K562 (cell line): ENCODE measurements at regions not wholly inside any gene's neighbourhood (a gene's known extent, or its start where the extent isn't known, plus 50 kb on each side); places are given as distances from the start of the nearest gene placed in this dataset.

Experiments
- ATAC-seq: fragments of 200-7000 bp; cut with Tn5 transposase; 3 replicates; pipeline ENCODE4 v1.9.1; 2020; ENCODE audit warnings: moderate library complexity
- BruUV-seq: library from RNA; stranded (reverse); fragments of 400-500 nt; replicated peaks from 2 replicates; lab custom pipeline; 2021; lab: Mats Ljungman, UMichigan
- CTCF ChIA-PET: fragments of 300-600 bp; formaldehyde crosslinking; extraction: SDS; loops from one replicate; lab custom pipeline; 2021; ENCODE audit warnings: low intra/inter-chr PET ratio; lab: Yijun Ruan, JAX
- POLR2A ChIA-PET: fragments of 300-600, 350-650 bp; sonication (Branson Sonifier 250); formaldehyde crosslinking; extraction: SDS; loops from one replicate; lab custom pipeline; 2021; ENCODE audit warnings: antibody characterized with exemption, inconsistent platforms; lab: Yijun Ruan, JAX
- DNase-seq, 4 experiments: peaks; one replicate each; pipeline versions ENCODE4 v3.0.0 to v3.0.0-alpha.2; 2011 to 2018; ENCODE audit warnings: low spot score in 3 of 4, mixed read lengths in 3 of 4; ENCODE audit errors: extremely low read depth in 1 of 4
- FAIRE-seq: peaks from 2 replicates; lab custom pipeline; 2011; peaks lifted over from hg19 to GRCh38; lab: Jason Lieb, UNC
- H2AFZ ChIP-seq: 2 replicates; pipeline ENCODE4 v1.6.0; 2011; ENCODE audit warnings: low read depth, low read length, control low read depth, inconsistent platforms
- H3K27ac ChIP-seq: fragments of 200-600 bp; 3 replicates; pipeline ENCODE4 v1.8.0; 2011; ENCODE audit warnings: low read depth, mild to moderate bottlenecking, control low read depth, inconsistent platforms, low read length, moderate library complexity, mixed read lengths; ENCODE audit errors: extremely low read depth
- H3K27me3 ChIP-seq, 2 experiments: fragments of 300-600 bp in 1 of 2; 2 replicates in 1 of 2; 3 replicates in 1 of 2; pipeline versions ENCODE4 v1.6.0 to v1.8.0; 2011; ENCODE audit warnings: inconsistent platforms in 2 of 2, low read length in 2 of 2, mild to moderate bottlenecking in 1 of 2, mixed read lengths in 1 of 2, moderate library complexity in 1 of 2; ENCODE audit not compliant: control insufficient read depth in 2 of 2, insufficient read depth in 2 of 2
- H3K36me3 ChIP-seq: fragments of 300-600 bp; 3 replicates; pipeline ENCODE4 v1.8.0; 2011; ENCODE audit warnings: mild to moderate bottlenecking, low read length, inconsistent platforms; ENCODE audit not compliant: control insufficient read depth, insufficient read depth
- H3K4me1 ChIP-seq, 2 experiments: fragments of 200-600 bp in 1 of 2; replicated peaks in 1 of 2; 2 replicates in 1 of 2; 3 replicates in 1 of 2; pipeline versions ENCODE4 v1.5.1 to v1.8.0; 2011; ENCODE audit warnings: inconsistent platforms in 2 of 2, low read length in 2 of 2, mild to moderate bottlenecking in 1 of 2, mixed read lengths in 1 of 2, moderate library complexity in 1 of 2; ENCODE audit not compliant: control insufficient read depth in 2 of 2, insufficient read depth in 2 of 2
- H3K4me2 ChIP-seq: 2 replicates; pipeline ENCODE4 v1.6.1; 2011; ENCODE audit warnings: low read length, control low read depth, inconsistent platforms, mixed read lengths; ENCODE audit not compliant: insufficient read depth
- H3K4me3 ChIP-seq: fragments of 200-600 bp; sonication (generic), shearing (Covaris generic); 2 replicates; pipeline ENCODE4 v1.5.1; 2016; ENCODE audit warnings: control low read depth, inconsistent platforms
- H3K79me2 ChIP-seq: fragments of 200-600 bp; 3 replicates; pipeline ENCODE4 v1.8.0; 2011; ENCODE audit warnings: low read length, inconsistent platforms; ENCODE audit not compliant: control insufficient read depth, insufficient read depth
- H3K9ac ChIP-seq, 2 experiments: 2 replicates each; pipeline versions ENCODE4 v1.6.0 to v1.6.1; 2011; ENCODE audit warnings: low read depth in 2 of 2, low read length in 2 of 2, control low read depth in 1 of 2, inconsistent platforms in 1 of 2, mild to moderate bottlenecking in 1 of 2, mixed read lengths in 1 of 2; ENCODE audit not compliant: insufficient read depth in 1 of 2
- H3K9me1 ChIP-seq: one replicate; pipeline ENCODE4 v1.6.0; 2011; ENCODE audit warnings: inconsistent platforms, mild to moderate bottlenecking, low read length, moderate library complexity; ENCODE audit not compliant: control insufficient read depth, insufficient read depth
- H3K9me3 ChIP-seq: replicated peaks from 2 replicates; pipeline ENCODE4 v1.5.1; 2011; ENCODE audit warnings: low read depth, low read length, inconsistent platforms; ENCODE audit not compliant: control insufficient read depth, insufficient read depth
- H4K20me1 ChIP-seq: replicated peaks from 2 replicates; pipeline ENCODE4 v1.6.1; 2011; ENCODE audit warnings: low read length, inconsistent platforms, mixed read lengths; ENCODE audit not compliant: control insufficient read depth, insufficient read depth
- ADNP ChIP-seq: fragments of 200-800 bp; sonication (Bioruptor generic); IDR thresholded peaks from 2 replicates; pipeline ENCODE4 v1.6.1; 2016; ENCODE audit warnings: missing genetic modification characterization, missing compliant biosample characterization
- CEBPZ ChIP-seq: fragments of 150-350 bp; IDR thresholded peaks from 2 replicates; pipeline ENCODE4 v1.6.1; 2014; ENCODE audit warnings: low read depth, mild to moderate bottlenecking, low read length, borderline replicate concordance
- EGR1 ChIP-seq: fragments of 450-650 bp; conservative IDR thresholded peaks from 2 replicates; pipeline ENCODE4 v1.6.1; 2017; ENCODE audit warnings: mild to moderate bottlenecking
- TBP ChIP-seq: optimal IDR thresholded peaks from 2 replicates; pipeline ENCODE3; 2011; ENCODE audit warnings: low read depth, low read length, improper control_type of control experiment
- ZC3H11A ChIP-seq: IDR thresholded peaks from 2 replicates; pipeline ENCODE4 v1.6.1; 2012; ENCODE audit warnings: low read depth, low read length, improper control_type of control experiment
- WGBS: fragments of 100-300 bp; shearing (Covaris generic); methylation state at CpG from one replicate; pipeline ENCODE4 v1.1.6; 2016; ENCODE audit warnings: low coverage, mixed read lengths; ENCODE audit not compliant: insufficient coverage; ENCODE audit errors: missing lambda C conversion rate; 5-methylcytosine and 5-hydroxymethylcytosine counted together
- in situ Hi-C: fragments of 300-500 bp; cut with MboI; formaldehyde crosslinking; loops from 4 replicates; pipeline ENCODE4 v1.15.0; 2018; ENCODE audit warnings: inconsistent platforms, mixed read lengths
- intact Hi-C: fragments of 100-400 bp; cut with micrococcal nuclease; formaldehyde crosslinking; loops from 2 replicates; pipeline ENCODE4 v1.14.2; 2022

DNA sequence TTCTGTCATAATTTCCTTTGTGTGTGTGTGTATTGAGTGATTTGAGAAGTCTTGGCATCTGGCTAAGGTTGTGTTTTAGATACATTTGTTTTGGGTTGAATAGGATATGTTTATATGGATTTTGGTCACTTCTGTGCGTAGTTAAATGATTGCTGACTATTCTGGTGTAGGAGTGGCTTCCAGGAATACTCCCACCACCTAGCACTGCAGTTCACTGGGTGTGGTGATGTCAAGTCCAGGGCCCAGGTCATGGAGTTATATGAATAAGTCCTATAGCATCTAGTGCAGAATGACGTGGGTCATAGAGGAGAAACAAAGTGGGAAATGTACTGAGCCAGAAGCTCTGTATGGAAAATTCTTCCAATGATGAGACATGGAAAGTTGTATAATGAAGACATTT, 465.4 kb upstream of the CCL2 start:
- H3K4me1 ChIP-seq, result no peaks in the 10 kb centered on the region; a peak in 2 of 5 replicates
- H3K9me1 ChIP-seq, result no peaks in the 10 kb centered on the region
- ChIA-PET CTCF (no interaction called here), POLR2A (interaction anchor here (0.6 kb wide), 1 partner anchor 314 kb away, joined by 3 read pairs; no protein-coding TSS in a partner anchor)
- H3K9ac ChIP-seq, result no peak overlapping the region
- H3K4me2 ChIP-seq, result no peak overlapping the region
- no peak overlapping the region for H3K4me3 ChIP-seq
- 0 out of 2 replicates have a peak overlapping the region, but pooled peaks have one; percentile 14 for H2AFZ ChIP-seq
- in situ Hi-C loops (no loop called here), intact Hi-C loops (no loop called here)
- no peaks in the 10 kb centered on the region for H3K36me3 ChIP-seq
- FAIRE-seq, result peak; percentile 19
- H3K9me3 ChIP-seq, result no peaks in the 10 kb centered on the region
- H3K79me2 ChIP-seq, result no peaks in the 10 kb centered on the region
- BruUV-seq, result no TSS peak
- peaks cover 0 to 10% of the 10 kb centered on the region in 2 experiments; a peak in 1 of 5 replicates for H3K27me3 ChIP-seq
- TF ChIP-seq ADNP (tag), result no peak
- no peak for TF ChIP-seq CEBPZ
- no peak for TF ChIP-seq TBP
- no peak for TF ChIP-seq ZC3H11A
- TF ChIP-seq EGR1, result peak; percentile 39; the same call in 1 of the 2 replicates
- no peak for ATAC-seq
- H3K27ac ChIP-seq, result no peak overlapping the region
- peak; percentile 21 to 40 (median 28) for DNase-seq
- 0% methylated on average over 2 of the region's 2 CpGs for WGBS
- H4K20me1 ChIP-seq, result no peaks in the 10 kb centered on the region
